IMR-90 (cell line): ENCODE measurements at regions not wholly inside any gene's neighbourhood (a gene's known extent, or its start where the extent isn't known, plus 50 kb on each side); places are given as distances from the start of the nearest gene placed in this dataset.

Source experiments
- ATAC-seq: fragments of 200-7000 bp; cut with Tn5 transposase; 2 replicates; pipeline ENCODE4 v1.9.1; 2020; ENCODE audit warnings: low read depth, mild to moderate bottlenecking, moderate library complexity
- BruUV-seq: library from RNA; stranded (reverse); fragments of 400-500 nt; replicated peaks from 2 replicates; lab custom pipeline; 2021; lab: Mats Ljungman, UMichigan
- CTCF ChIA-PET: fragments of 300-600 bp; formaldehyde crosslinking; extraction: SDS; loops from one replicate; lab custom pipeline; 2021; ENCODE audit warnings: antibody characterized with exemption; lab: Yijun Ruan, JAX
- POLR2A ChIA-PET: fragments of 300-600 bp; sonication (Branson Sonifier 250); formaldehyde crosslinking; loops from one replicate; lab custom pipeline; 2022; ENCODE audit warnings: antibody characterized with exemption; ENCODE audit not compliant: unreplicated experiment; lab: Charles Lee
- DNase-seq: peaks from one replicate; pipeline ENCODE4 v3.0.0; 2013
- H2AFZ ChIP-seq: replicated peaks from 2 replicates; pipeline ENCODE3; 2013; ENCODE audit warnings: low read length, mild to moderate bottlenecking; ENCODE audit not compliant: poor library complexity
- H2AK5ac ChIP-seq: 2 replicates; pipeline ENCODE4 v1.6.1; 2013; ENCODE audit warnings: low read depth, low read length, inconsistent platforms
- H2AK9ac ChIP-seq: replicated peaks from 2 replicates; pipeline ENCODE3; 2013; ENCODE audit warnings: mild to moderate bottlenecking, low read depth, low read length, moderate library complexity; ENCODE audit not compliant: poor library complexity
- H2BK120ac ChIP-seq: 2 replicates; pipeline ENCODE4 v1.6.1; 2013; ENCODE audit warnings: low read depth, low read length, inconsistent platforms
- H2BK15ac ChIP-seq: 3 replicates; pipeline ENCODE4 v1.6.1; 2013; ENCODE audit warnings: low read depth, low read length, inconsistent platforms
- H2BK20ac ChIP-seq: 2 replicates; pipeline ENCODE4 v1.6.1; 2013; ENCODE audit warnings: low read depth, mild to moderate bottlenecking, inconsistent platforms, low read length, moderate library complexity
- H2BK5ac ChIP-seq: 2 replicates; pipeline ENCODE4 v1.6.1; 2013; ENCODE audit warnings: mild to moderate bottlenecking, low read depth, low read length, inconsistent platforms; ENCODE audit not compliant: poor library complexity, severe bottlenecking
- H3K14ac ChIP-seq: replicated peaks from 2 replicates; pipeline ENCODE4 v1.6.1; 2013; ENCODE audit warnings: low read depth, low read length, inconsistent platforms
- H3K18ac ChIP-seq: 2 replicates; pipeline ENCODE4 v1.6.1; 2013; ENCODE audit warnings: low read depth, low read length, control low read depth
- H3K23ac ChIP-seq: 2 replicates; pipeline ENCODE4 v1.6.1; 2013; ENCODE audit warnings: low read depth, low read length, inconsistent platforms
- H3K27ac ChIP-seq: 2 replicates; pipeline ENCODE4 v1.5.1; 2013; ENCODE audit warnings: mild to moderate bottlenecking, control low read depth, low read length; ENCODE audit not compliant: insufficient read depth
- H3K27me3 ChIP-seq: 2 replicates; pipeline ENCODE4 v1.6.1; 2013; ENCODE audit warnings: low read length; ENCODE audit not compliant: control insufficient read depth, insufficient read depth
- H3K36me3 ChIP-seq: 2 replicates; pipeline ENCODE4 v1.6.1; 2013; ENCODE audit warnings: low read length, mixed read lengths; ENCODE audit not compliant: control insufficient read depth, insufficient read depth
- H3K4ac ChIP-seq: 2 replicates; pipeline ENCODE4 v1.6.1; 2013; ENCODE audit warnings: low read depth, low read length, inconsistent platforms
- H3K4me1 ChIP-seq: 2 replicates; pipeline ENCODE4 v1.6.1; 2013; ENCODE audit warnings: low read length, mixed read lengths; ENCODE audit not compliant: control insufficient read depth, insufficient read depth
- H3K4me2 ChIP-seq: 2 replicates; pipeline ENCODE4 v1.6.1; 2013; ENCODE audit warnings: low read depth, mild to moderate bottlenecking, control low read depth, low read length, moderate library complexity
- H3K4me3 ChIP-seq: 2 replicates; pipeline ENCODE4 v1.5.1; 2013; ENCODE audit warnings: low read depth, mild to moderate bottlenecking, control low read depth, low read length, moderate library complexity; ENCODE audit not compliant: insufficient read depth
- H3K56ac ChIP-seq: 2 replicates; pipeline ENCODE4 v1.6.1; 2013; ENCODE audit warnings: low read length, inconsistent platforms; ENCODE audit not compliant: insufficient read depth; ENCODE audit errors: extremely low read depth
- H3K79me1 ChIP-seq, 2 experiments: 2 replicates each; pipeline ENCODE4 v1.6.1; 2013; ENCODE audit warnings: low read length in 2 of 2, inconsistent platforms in 1 of 2, low read depth in 1 of 2
- H3K9ac ChIP-seq: 2 replicates; pipeline ENCODE4 v1.6.1; 2013; ENCODE audit warnings: low read depth, low read length, control low read depth
- H3K9me1 ChIP-seq: 2 replicates; pipeline ENCODE4 v1.6.1; 2013; ENCODE audit warnings: low read length, inconsistent platforms; ENCODE audit not compliant: insufficient read depth
- H3K9me3 ChIP-seq: 2 replicates; pipeline ENCODE4 v1.6.1; 2013; ENCODE audit warnings: low read length; ENCODE audit not compliant: control insufficient read depth, insufficient read depth
- H4K20me1 ChIP-seq: 2 replicates; pipeline ENCODE4 v1.6.1; 2013; ENCODE audit warnings: low read length, inconsistent platforms; ENCODE audit not compliant: insufficient read depth
- H4K5ac ChIP-seq: 2 replicates; pipeline ENCODE4 v1.6.1; 2013; ENCODE audit warnings: mild to moderate bottlenecking, low read depth, low read length, control low read depth
- H4K8ac ChIP-seq, 2 experiments: 2 replicates each; pipeline ENCODE4 v1.6.1; 2013; ENCODE audit warnings: low read depth in 2 of 2, low read length in 2 of 2, control low read depth in 1 of 2, inconsistent platforms in 1 of 2
- H4K91ac ChIP-seq: 2 replicates; pipeline ENCODE4 v1.6.1; 2013; ENCODE audit warnings: low read depth, low read length, inconsistent platforms; ENCODE audit not compliant: insufficient read depth
- CEBPB ChIP-seq: IDR thresholded peaks from 2 replicates; pipeline ENCODE4 v1.6.1; 2012; ENCODE audit warnings: low read depth, low read length, improper control_type of control experiment
- ELK1 ChIP-seq: fragments of 150-350 bp; IDR thresholded peaks from 2 replicates; pipeline ENCODE4 v1.6.1; 2016; ENCODE audit warnings: low read depth, mild to moderate bottlenecking, low read length, moderate library complexity, borderline replicate concordance
- MAZ ChIP-seq: IDR thresholded peaks from 2 replicates; pipeline ENCODE4 v1.6.1; 2012; ENCODE audit warnings: low read depth, mild to moderate bottlenecking, low read length, improper control_type of control experiment, moderate library complexity, borderline replicate concordance
- NFE2L2 ChIP-seq: fragments of 150-350 bp; IDR thresholded peaks from 2 replicates; pipeline ENCODE4 v1.6.1; 2016; ENCODE audit warnings: low read depth, mild to moderate bottlenecking, low read length
- POLR2A ChIP-seq: IDR thresholded peaks from 2 replicates; pipeline ENCODE4 v1.6.1; 2012; ENCODE audit warnings: mild to moderate bottlenecking, low read depth, low read length
- RCOR1 ChIP-seq: IDR thresholded peaks from 2 replicates; pipeline ENCODE4 v1.6.1; 2012; ENCODE audit warnings: mild to moderate bottlenecking, low read length, improper control_type of control experiment; ENCODE audit not compliant: insufficient replicate concordance
- RFX5 ChIP-seq: IDR thresholded peaks from 2 replicates; pipeline ENCODE4 v1.8.0; 2012; ENCODE audit warnings: low read depth, mild to moderate bottlenecking, low read length, moderate library complexity
- WGBS, 2 experiments: methylation state at CpG; one replicate each; pipeline versions ENCODE4 v1.1.5 to v1.1.7; 2013; ENCODE audit warnings: missing lambda C conversion rate in 2 of 2; ENCODE audit not compliant: insufficient read length in 1 of 2; ENCODE audit errors: extremely low coverage in 2 of 2; 5-methylcytosine and 5-hydroxymethylcytosine counted together
- dilution Hi-C: fragments of 300-500 bp; cut with HindIII; formaldehyde crosslinking; loops from one replicate; pipeline ENCODE4 v1.14.3; 2018; ENCODE audit warnings: low sequenced_read_pairs; ENCODE audit not compliant: unreplicated experiment
- in situ Hi-C: fragments of 300-500 bp; cut with MboI; formaldehyde crosslinking; loops from 3 replicates; pipeline ENCODE4 v1.14.3; 2019; ENCODE audit warnings: low sequenced_read_pairs, inconsistent platforms, mixed read lengths
- intact Hi-C: fragments of 100-400 bp; cut with micrococcal nuclease; formaldehyde crosslinking; loops from 2 replicates; pipeline ENCODE4 v1.10.0; 2022

GRCh38 chr14:73795974-73796373, 55.7 kb upstream of the PTGR2 start:
- H3K18ac ChIP-seq: no peak overlapping the region
- H4K20me1 ChIP-seq: no peaks in the 10 kb centered on the region
- peak; percentile 60 for DNase-seq
- intact Hi-C loops: no loop called here
- no peak overlapping the region for H3K4me2 ChIP-seq
- no peak overlapping the region for H3K4me3 ChIP-seq
- H3K27ac ChIP-seq: no peak overlapping the region
- no peak overlapping the region for H2BK15ac ChIP-seq
- no peak overlapping the region for H2AK9ac ChIP-seq
- H3K56ac ChIP-seq: no peak overlapping the region
- TF ChIP-seq POLR2A (no peak), MAZ (no peak), RFX5 (no peak), NFE2L2 (no peak), RCOR1 (no peak), ELK1 (no peak), CEBPB (no peak)
- H3K23ac ChIP-seq: no peak overlapping the region
- no peak overlapping the region for H4K5ac ChIP-seq
- H3K79me1 ChIP-seq: no peaks in the 10 kb centered on the region
- peaks cover 4% of the 10 kb centered on the region for H3K9me1 ChIP-seq
- no peak overlapping the region; the same call in 1 of the 2 replicates for H2AK5ac ChIP-seq
- no peaks in the 10 kb centered on the region for H3K27me3 ChIP-seq
- WGBS, 2 experiments: no CpG with 5 or more reads among the region's 1 CpG
- in situ Hi-C loops: no loop called here
- no peak overlapping the region for H2BK20ac ChIP-seq
- H3K4me1 ChIP-seq: peaks cover 17% of the 10 kb centered on the region
- no peak overlapping the region for H4K91ac ChIP-seq
- no peak overlapping the region for H2BK5ac ChIP-seq
- no peak overlapping the region for H3K14ac ChIP-seq
- no TSS peak for BruUV-seq
- no peaks in the 10 kb centered on the region for H3K36me3 ChIP-seq
- ChIA-PET CTCF (interaction anchor here (0.6 kb wide), 1 partner anchor 11 kb away, joined by 3 read pairs; no protein-coding TSS in a partner anchor), POLR2A (no interaction called here)
- H2BK120ac ChIP-seq: 0 out of 2 replicates have a peak overlapping the region, but pooled peaks have one; percentile 16
- no peak overlapping the region for H2AFZ ChIP-seq
- peak; percentile 31; the same call in 1 of the 2 replicates for ATAC-seq
- H3K9me3 ChIP-seq: no peaks in the 10 kb centered on the region
- H3K9ac ChIP-seq: no peak overlapping the region
- H3K4ac ChIP-seq: no peak overlapping the region
- dilution Hi-C loops: no loop called here
- H4K8ac ChIP-seq: no peak overlapping the region
